Non-pigmented ciliary epithelial cell (primary cell): ENCODE measurements at regions not wholly inside any gene's neighbourhood (a gene's known extent, or its start where the extent isn't known, plus 50 kb on each side); places are given as distances from the start of the nearest gene placed in this dataset.
"Not testable (repeated sequence)": the region's sequence is repeated elsewhere in the genome, so short reads cannot be mapped to it uniquely, and the experiment has no call there.

Experiments used
- DNase-seq: peaks from one replicate; pipeline ENCODE4 v3.0.0-alpha.2; 2010; ENCODE audit warnings: low read depth

DNA sequence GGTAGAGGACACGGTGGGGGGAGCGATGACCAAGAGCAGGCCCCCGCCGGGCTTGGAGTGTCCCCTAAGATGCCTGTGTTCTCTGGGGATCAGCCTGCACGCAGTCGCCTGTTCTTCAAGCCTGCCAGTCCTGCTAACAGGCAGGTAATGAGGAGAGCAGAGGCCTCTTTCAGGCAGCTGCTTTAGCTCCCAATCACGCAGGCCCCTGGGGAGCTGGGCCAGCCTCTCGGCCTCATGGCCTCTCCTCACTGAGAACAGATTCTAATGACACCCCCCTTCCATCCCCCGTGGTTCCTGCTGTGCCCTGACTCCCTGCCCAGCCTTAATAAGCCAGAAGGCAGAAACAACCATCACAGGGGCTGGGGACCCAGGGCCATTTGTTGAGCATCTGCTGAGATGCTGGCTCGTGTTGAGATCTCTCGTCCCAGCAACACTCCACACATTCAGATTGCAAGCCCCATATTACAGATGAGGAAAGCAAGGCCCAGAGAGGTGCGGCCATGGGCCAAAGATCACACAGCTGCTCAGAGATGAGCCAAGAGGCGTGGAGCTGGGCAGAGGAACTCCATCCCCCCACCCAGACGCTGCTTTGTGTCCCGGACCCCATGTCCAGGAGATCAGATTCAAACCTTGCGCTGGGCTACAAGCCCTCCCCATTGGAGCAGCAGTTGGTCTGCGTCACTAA lies 71.6 kb upstream of the CASZ1 start:
- no peak for DNase-seq

DNA sequence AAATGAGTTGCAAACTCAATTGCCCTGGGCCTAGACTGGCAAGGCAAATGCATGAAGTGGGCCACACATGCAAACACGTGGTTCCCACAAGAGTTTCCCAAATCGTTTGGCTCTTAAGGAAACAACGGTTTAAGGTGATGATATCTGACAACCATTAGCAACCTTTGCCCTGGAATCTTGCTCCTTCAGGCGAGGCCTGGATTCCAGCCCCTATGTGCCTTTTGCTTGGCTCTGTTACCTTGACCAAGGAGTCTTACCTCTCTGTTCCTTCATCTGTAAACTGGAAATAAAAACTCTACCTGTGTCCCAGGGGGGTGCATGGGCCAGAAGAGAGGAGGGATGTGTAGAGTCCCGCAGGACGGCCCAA lies 72.1 kb upstream of the CASZ1 start:
- no peak for DNase-seq

- no peak for DNase-seq
These were observed 73.5 kb upstream of the CASZ1 start for GRCh38 chr1:10869933-10870332.

DNA sequence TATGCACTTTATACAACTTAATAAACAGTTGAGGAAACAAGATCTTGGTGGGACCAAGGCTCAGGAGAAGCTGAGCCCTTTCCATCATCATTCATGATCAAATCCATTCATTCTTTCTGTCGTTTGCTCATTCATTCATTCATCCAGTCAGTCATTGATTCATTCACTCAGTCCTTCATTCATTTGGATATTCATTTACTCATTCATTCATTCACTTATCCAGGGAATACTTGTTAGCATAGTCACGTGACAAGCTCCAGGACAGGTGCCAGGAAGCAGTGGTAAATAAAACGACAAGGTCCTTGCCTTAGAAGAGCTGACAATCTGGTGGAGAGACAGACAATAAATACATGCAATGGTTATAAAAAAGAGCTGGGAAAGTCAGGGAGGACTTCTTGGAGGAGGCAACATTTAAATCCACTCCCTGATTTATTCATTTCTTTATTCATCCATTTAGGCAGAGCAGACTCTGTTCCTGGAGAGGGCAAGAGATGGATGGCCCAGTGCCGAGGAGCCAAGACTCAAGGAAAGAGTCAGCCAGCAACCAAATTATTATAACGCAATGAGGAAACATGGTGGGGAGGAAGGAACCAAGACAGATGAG lies 74.1 kb upstream of the CASZ1 start:
- DNase-seq: no peak

- DNase-seq: no peak
These were observed 76.7 kb upstream of the CASZ1 start for GRCh38 chr1:10873189-10873588.

DNA sequence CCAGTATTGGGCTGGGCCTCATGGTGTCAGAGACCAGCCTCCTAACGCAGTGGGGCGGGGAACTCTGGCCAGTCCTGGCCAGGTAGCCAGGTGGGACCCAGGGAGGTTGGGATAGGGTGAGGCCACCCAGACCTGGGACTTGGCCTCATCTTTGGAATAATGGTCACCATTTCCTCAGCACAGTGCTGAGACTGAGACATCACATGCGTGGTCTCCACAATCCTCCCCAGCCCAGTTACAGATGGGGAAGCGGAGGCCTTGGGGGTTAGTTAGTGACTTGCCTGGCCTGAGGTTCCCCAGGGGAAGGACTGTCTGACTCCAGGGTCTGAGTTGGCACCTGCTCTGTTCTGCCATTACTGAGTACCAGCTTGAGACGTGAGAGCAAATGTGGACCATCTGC lies 77.9 kb upstream of the CASZ1 start:
- DNase-seq: no peak

DNA sequence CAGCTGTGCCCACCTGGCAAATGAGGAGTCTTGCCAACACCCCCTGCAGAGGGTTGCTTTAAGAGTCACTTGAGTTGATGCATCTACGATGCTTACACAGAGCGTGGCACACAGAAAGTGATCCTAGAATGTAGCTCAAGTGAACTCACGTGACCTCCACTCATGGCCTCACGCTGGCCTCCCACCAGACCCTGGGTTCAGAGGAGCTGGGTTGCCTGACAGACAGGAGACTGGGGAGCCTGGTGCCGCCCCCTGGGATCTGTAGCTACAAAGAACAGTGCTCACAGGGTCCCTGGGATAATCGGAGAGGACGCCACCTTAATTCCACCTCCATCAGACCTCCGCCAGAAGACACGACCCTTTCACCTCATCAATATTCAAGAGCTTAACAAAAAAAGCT lies 81.4 kb upstream of the CASZ1 start:
- no peak for DNase-seq

- DNase-seq: no peak
These were observed 82.0 kb upstream of the CASZ1 start for GRCh38 chr1:10878469-10878868.

- DNase-seq: no peak
These were observed 83.6 kb upstream of the CASZ1 start for GRCh38 chr1:10880063-10880462.

GRCh38 chr1:10881046-10881445 lies 84.6 kb upstream of the CASZ1 start:
- DNase-seq: no peak

- DNase-seq: no peak
These were observed 85.6 kb upstream of the CASZ1 start for GRCh38 chr1:10882069-10882468.

DNA sequence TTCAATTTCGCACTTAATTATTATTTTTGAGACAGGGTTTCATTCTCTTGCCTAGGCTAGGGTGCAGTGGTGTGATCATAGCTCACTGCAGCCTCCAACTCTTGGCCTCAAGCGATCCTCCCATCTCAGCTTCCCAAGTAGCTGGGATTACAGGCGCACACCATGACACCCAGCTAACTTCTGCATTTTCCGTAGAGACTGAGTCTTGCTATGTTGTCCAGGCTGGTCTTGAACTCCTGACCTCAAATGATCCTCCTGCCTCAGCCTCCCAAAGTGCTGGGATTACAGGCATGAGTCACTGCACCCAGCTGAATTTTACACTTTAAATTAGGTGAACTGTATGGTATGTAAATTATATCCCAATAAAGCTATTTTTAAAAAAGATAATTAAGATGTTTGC lies 90.6 kb upstream of the CASZ1 start:
- not testable (repeated sequence) for DNase-seq

- DNase-seq: no peak
These were observed 91.8 kb upstream of the CASZ1 start for GRCh38 chr1:10888291-10888690.

GRCh38 chr1:10888791-10889649 lies 92.6 kb upstream of the CASZ1 start:
- no peak for DNase-seq

- DNase-seq: no peak
These were observed 93.4 kb upstream of the CASZ1 start for GRCh38 chr1:10889650-10890353.

DNA sequence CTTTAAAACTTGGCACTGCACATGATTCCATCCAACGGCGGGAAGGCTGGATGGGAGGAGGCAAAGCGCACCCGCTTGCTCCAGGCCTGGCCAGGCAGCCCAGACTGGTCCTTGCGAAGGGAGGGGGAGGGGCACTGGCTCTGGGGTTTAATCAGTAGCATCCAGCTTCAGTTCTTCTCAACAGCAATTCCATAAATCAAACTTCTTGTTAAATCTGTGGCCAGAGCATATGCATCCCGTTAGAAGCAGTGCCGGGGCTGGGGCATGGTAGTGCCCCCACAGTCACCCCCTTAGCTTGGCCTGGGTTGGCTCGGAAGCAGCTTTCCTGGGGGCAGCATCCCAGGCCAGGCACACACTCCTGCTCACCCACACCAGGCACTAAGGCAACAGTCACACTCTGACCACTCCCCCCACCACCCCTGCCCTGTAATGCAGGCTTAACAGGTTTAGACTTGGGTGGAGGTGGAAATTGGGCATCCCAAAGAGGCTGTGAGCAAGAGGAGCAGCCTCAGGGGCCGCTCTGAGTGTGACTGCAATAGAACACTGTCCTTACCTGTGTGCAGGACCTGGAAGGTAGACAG lies 94.1 kb upstream of the CASZ1 start:
- no peak for DNase-seq

DNA sequence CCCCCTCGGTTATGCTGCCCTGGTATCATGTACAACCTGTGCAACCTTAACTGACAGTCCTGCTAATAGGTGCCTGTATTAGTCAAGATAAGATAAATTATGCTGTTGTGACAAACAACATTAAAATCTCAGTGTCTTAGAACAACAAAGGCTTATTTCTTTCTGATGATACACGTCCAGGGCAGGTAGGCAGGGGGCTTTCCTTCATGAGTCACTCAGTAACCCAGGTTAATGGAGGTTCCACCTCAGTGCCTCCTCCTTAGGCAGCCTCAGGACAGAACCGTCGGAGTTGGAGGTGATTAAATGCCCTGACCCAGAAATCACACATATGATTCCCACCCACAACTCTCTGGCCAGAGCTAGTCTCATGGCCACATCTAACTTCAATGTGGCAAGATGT lies 94.6 kb upstream of the CASZ1 start:
- DNase-seq: no peak

- no peak for DNase-seq
These were observed 96.0 kb upstream of the CASZ1 start for GRCh38 chr1:10892138-10893065.

DNA sequence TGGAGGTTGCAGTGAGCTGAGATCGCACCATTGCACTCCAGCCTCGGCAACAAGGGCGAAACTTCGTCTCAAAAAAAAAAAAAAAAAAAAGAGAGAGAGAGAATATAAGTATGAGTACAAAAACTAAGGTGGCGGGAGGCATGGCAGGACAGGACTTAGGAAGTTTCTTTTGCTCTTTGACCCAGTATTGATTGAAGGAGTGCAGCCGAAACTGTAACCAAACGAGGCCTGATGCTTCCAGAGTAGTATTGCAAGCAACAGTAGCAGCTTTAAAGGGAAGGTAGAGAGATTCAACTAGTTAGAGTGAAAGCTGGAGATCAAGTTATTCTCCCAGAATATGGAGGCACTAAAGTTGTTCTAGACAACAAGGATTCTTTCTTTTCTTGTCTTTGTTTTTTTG lies 99.2 kb upstream of the CASZ1 start:
- DNase-seq: no peak

GRCh38 chr1:10896673-10897072 lies 100.2 kb upstream of the CASZ1 start:
- DNase-seq: no peak

DNA sequence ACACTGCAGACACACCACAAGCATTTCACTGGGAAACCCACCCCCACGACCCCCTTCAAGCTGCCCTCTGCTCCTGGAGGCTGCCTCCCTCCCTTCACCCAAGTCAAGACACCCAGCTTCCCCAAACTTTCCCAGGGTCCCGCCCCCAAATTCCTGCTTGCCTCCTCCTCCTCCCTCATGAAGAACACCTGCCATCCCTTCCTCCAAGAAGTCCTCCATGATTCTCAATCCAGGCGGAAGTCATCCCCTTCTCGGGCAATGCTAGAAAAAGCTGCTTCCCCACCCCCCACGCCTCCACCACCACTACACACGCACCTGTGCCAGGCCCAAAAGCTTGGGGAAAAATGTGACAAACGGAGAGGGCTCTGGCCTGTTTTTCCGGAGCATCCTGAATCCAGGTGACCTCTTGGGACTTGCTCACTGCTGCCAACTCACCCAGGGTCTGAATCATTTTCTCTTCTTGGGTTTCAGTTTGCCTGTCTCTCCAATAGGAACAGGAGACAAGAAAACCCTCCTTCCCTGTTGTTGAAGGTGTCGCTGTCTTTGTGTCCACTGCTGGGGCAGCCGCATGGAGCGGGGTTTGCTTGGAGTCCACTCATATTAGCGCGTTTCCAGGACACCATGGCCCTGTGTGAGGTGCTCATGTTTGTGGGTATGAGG lies 101.0 kb upstream of the CASZ1 start:
- no peak for DNase-seq
